K562 (cell line): ENCODE measurements at regions not wholly inside any gene's neighbourhood (a gene's known extent, or its start where the extent isn't known, plus 50 kb on each side); places are given as distances from the start of the nearest gene placed in this dataset.

Experiments used
- ATAC-seq: fragments of 200-7000 bp; cut with Tn5 transposase; 3 replicates; pipeline ENCODE4 v1.9.1; 2020; ENCODE audit warnings: moderate library complexity
- BruUV-seq: library from RNA; stranded (reverse); fragments of 400-500 nt; replicated peaks from 2 replicates; lab custom pipeline; 2021; lab: Mats Ljungman, UMichigan
- CTCF ChIA-PET: fragments of 300-600 bp; formaldehyde crosslinking; extraction: SDS; loops from one replicate; lab custom pipeline; 2021; ENCODE audit warnings: low intra/inter-chr PET ratio; lab: Yijun Ruan, JAX
- POLR2A ChIA-PET: fragments of 300-600, 350-650 bp; sonication (Branson Sonifier 250); formaldehyde crosslinking; extraction: SDS; loops from one replicate; lab custom pipeline; 2021; ENCODE audit warnings: antibody characterized with exemption, inconsistent platforms; lab: Yijun Ruan, JAX
- DNase-seq, 4 experiments: peaks; one replicate each; pipeline versions ENCODE4 v3.0.0 to v3.0.0-alpha.2; 2011 to 2018; ENCODE audit warnings: low spot score in 3 of 4, mixed read lengths in 3 of 4; ENCODE audit errors: extremely low read depth in 1 of 4
- FAIRE-seq: peaks from 2 replicates; lab custom pipeline; 2011; peaks lifted over from hg19 to GRCh38; lab: Jason Lieb, UNC
- H2AFZ ChIP-seq: 2 replicates; pipeline ENCODE4 v1.6.0; 2011; ENCODE audit warnings: low read depth, low read length, control low read depth, inconsistent platforms
- H3K27ac ChIP-seq: fragments of 200-600 bp; 3 replicates; pipeline ENCODE4 v1.8.0; 2011; ENCODE audit warnings: low read depth, mild to moderate bottlenecking, control low read depth, inconsistent platforms, low read length, moderate library complexity, mixed read lengths; ENCODE audit errors: extremely low read depth
- H3K27me3 ChIP-seq, 2 experiments: fragments of 300-600 bp in 1 of 2; 2 replicates in 1 of 2; 3 replicates in 1 of 2; pipeline versions ENCODE4 v1.6.0 to v1.8.0; 2011; ENCODE audit warnings: inconsistent platforms in 2 of 2, low read length in 2 of 2, mild to moderate bottlenecking in 1 of 2, mixed read lengths in 1 of 2, moderate library complexity in 1 of 2; ENCODE audit not compliant: control insufficient read depth in 2 of 2, insufficient read depth in 2 of 2
- H3K36me3 ChIP-seq: fragments of 300-600 bp; 3 replicates; pipeline ENCODE4 v1.8.0; 2011; ENCODE audit warnings: mild to moderate bottlenecking, low read length, inconsistent platforms; ENCODE audit not compliant: control insufficient read depth, insufficient read depth
- H3K4me1 ChIP-seq, 2 experiments: fragments of 200-600 bp in 1 of 2; replicated peaks in 1 of 2; 2 replicates in 1 of 2; 3 replicates in 1 of 2; pipeline versions ENCODE4 v1.5.1 to v1.8.0; 2011; ENCODE audit warnings: inconsistent platforms in 2 of 2, low read length in 2 of 2, mild to moderate bottlenecking in 1 of 2, mixed read lengths in 1 of 2, moderate library complexity in 1 of 2; ENCODE audit not compliant: control insufficient read depth in 2 of 2, insufficient read depth in 2 of 2
- H3K4me2 ChIP-seq: 2 replicates; pipeline ENCODE4 v1.6.1; 2011; ENCODE audit warnings: low read length, control low read depth, inconsistent platforms, mixed read lengths; ENCODE audit not compliant: insufficient read depth
- H3K4me3 ChIP-seq: fragments of 200-600 bp; sonication (generic), shearing (Covaris generic); 2 replicates; pipeline ENCODE4 v1.5.1; 2016; ENCODE audit warnings: control low read depth, inconsistent platforms
- H3K79me2 ChIP-seq: fragments of 200-600 bp; 3 replicates; pipeline ENCODE4 v1.8.0; 2011; ENCODE audit warnings: low read length, inconsistent platforms; ENCODE audit not compliant: control insufficient read depth, insufficient read depth
- H3K9ac ChIP-seq, 2 experiments: 2 replicates each; pipeline versions ENCODE4 v1.6.0 to v1.6.1; 2011; ENCODE audit warnings: low read depth in 2 of 2, low read length in 2 of 2, control low read depth in 1 of 2, inconsistent platforms in 1 of 2, mild to moderate bottlenecking in 1 of 2, mixed read lengths in 1 of 2; ENCODE audit not compliant: insufficient read depth in 1 of 2
- H3K9me1 ChIP-seq: one replicate; pipeline ENCODE4 v1.6.0; 2011; ENCODE audit warnings: inconsistent platforms, mild to moderate bottlenecking, low read length, moderate library complexity; ENCODE audit not compliant: control insufficient read depth, insufficient read depth
- H3K9me3 ChIP-seq: replicated peaks from 2 replicates; pipeline ENCODE4 v1.5.1; 2011; ENCODE audit warnings: low read depth, low read length, inconsistent platforms; ENCODE audit not compliant: control insufficient read depth, insufficient read depth
- H4K20me1 ChIP-seq: replicated peaks from 2 replicates; pipeline ENCODE4 v1.6.1; 2011; ENCODE audit warnings: low read length, inconsistent platforms, mixed read lengths; ENCODE audit not compliant: control insufficient read depth, insufficient read depth
- BCL6 ChIP-seq: fragments of 250-450 bp; sonication (Bioruptor Pico); IDR thresholded peaks from 2 replicates; pipeline ENCODE4 v1.4.0; 2020
- ETV5 ChIP-seq: sonication (generic); formaldehyde crosslinking; IDR thresholded peaks from 2 replicates; pipeline ENCODE4 v1.4.0; 2020; ENCODE audit warnings: low read depth, mild to moderate bottlenecking, missing genetic modification reagents
- HLTF ChIP-seq: fragments of 450-650 bp; IDR thresholded peaks from 2 replicates; pipeline ENCODE4 v1.6.1; 2016
- MNT ChIP-seq, 2 experiments: fragments of 450-650 bp; conservative IDR thresholded peaks; 2 replicates each; pipeline ENCODE4 v1.6.1; 2017; ENCODE audit warnings: mild to moderate bottlenecking in 2 of 2, moderate library complexity in 2 of 2
- PHB ChIP-seq: fragments of 250-450 bp; sonication (Bioruptor Pico); IDR thresholded peaks from 2 replicates; pipeline ENCODE4 v1.5.0; 2021
- PHTF2 ChIP-seq: fragments of 250-450 bp; sonication (Bioruptor Pico); IDR thresholded peaks from 2 replicates; pipeline ENCODE4 v1.5.0; 2021; ENCODE audit warnings: mild to moderate bottlenecking
- TCFL5 ChIP-seq: fragments of 250-450 bp; sonication (Bioruptor Pico); conservative IDR thresholded peaks from 2 replicates; pipeline ENCODE4 v1.6.1; 2021; ENCODE audit warnings: mild to moderate bottlenecking, moderate library complexity, matching md5 sums
- ZBTB1 ChIP-seq: sonication (generic); formaldehyde crosslinking; IDR thresholded peaks from 2 replicates; pipeline ENCODE4 v1.8.1; 2023; ENCODE audit warnings: missing genetic modification reagents, low read depth, mild to moderate bottlenecking, borderline replicate concordance
- ZNF212 ChIP-seq: fragments of 450-650 bp; formaldehyde crosslinking; IDR thresholded peaks from 2 replicates; pipeline ENCODE4 v1.4.0; 2020; ENCODE audit warnings: mild to moderate bottlenecking
- ZSCAN29 ChIP-seq: fragments of 450-650 bp; IDR thresholded peaks from 2 replicates; pipeline ENCODE4 v1.6.1; 2017
- WGBS: fragments of 100-300 bp; shearing (Covaris generic); methylation state at CpG from one replicate; pipeline ENCODE4 v1.1.6; 2016; ENCODE audit warnings: low coverage, mixed read lengths; ENCODE audit not compliant: insufficient coverage; ENCODE audit errors: missing lambda C conversion rate; 5-methylcytosine and 5-hydroxymethylcytosine counted together
- in situ Hi-C: fragments of 300-500 bp; cut with MboI; formaldehyde crosslinking; loops from 4 replicates; pipeline ENCODE4 v1.15.0; 2018; ENCODE audit warnings: inconsistent platforms, mixed read lengths
- intact Hi-C: fragments of 100-400 bp; cut with micrococcal nuclease; formaldehyde crosslinking; loops from 2 replicates; pipeline ENCODE4 v1.14.2; 2022
- TF ChIP-seq, protein P1 (sequence below): sonication (generic); IDR thresholded peaks from 2 replicates; pipeline ENCODE4 v1.6.1; 2016

- 0% methylated on average over 1 of the region's 1 CpG for WGBS
- TF ChIP-seq PHTF2 (CRISPR knock-in tag): no peak
- TF ChIP-seq ZSCAN29: no peak
- TF ChIP-seq HLTF: no peak
- no peak for TF ChIP-seq BCL6 (CRISPR knock-in tag)
- no peak for TF ChIP-seq ETV5 (CRISPR knock-in tag)
- no peak for TF ChIP-seq PHB (CRISPR knock-in tag)
- no peak for TF ChIP-seq ZBTB1 (CRISPR knock-in tag)
- TF ChIP-seq MNT (conservative IDR thresholded peaks at IDR 0.05): no peak
- TF ChIP-seq ZNF212 (CRISPR knock-in tag): no peak
- TF ChIP-seq, protein P1, sequence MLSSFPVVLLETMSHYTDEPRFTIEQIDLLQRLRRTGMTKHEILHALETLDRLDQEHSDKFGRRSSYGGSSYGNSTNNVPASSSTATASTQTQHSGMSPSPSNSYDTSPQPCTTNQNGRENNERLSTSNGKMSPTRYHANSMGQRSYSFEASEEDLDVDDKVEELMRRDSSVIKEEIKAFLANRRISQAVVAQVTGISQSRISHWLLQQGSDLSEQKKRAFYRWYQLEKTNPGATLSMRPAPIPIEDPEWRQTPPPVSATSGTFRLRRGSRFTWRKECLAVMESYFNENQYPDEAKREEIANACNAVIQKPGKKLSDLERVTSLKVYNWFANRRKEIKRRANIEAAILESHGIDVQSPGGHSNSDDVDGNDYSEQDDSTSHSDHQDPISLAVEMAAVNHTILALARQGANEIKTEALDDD: no peak
- TF ChIP-seq TCFL5 (CRISPR knock-in tag): no peak
Observed at GRCh38 chr6:145275787-145276186, 459.5 kb downstream of the EPM2A start.

More at GRCh38 chr6:145275787-145276186, 459.5 kb downstream of the EPM2A start:
- Histone ChIP-seq H3K79me2 (no peaks in the 10 kb centered on the region), H3K27ac (no peak overlapping the region), H3K9me1 (no peaks in the 10 kb centered on the region), H2AFZ (no peak overlapping the region), H3K9me3 (peaks cover 2% of the 10 kb centered on the region; the same call in 1 of the 2 replicates), H3K4me3 (no peak overlapping the region), H3K36me3 (no peaks in the 10 kb centered on the region), H3K27me3 (no peaks in the 10 kb centered on the region), H3K4me1 (no peaks in the 10 kb centered on the region), H3K4me2 (no peak overlapping the region), H3K9ac (no peak overlapping the region), H4K20me1 (no peaks in the 10 kb centered on the region)
- no peak for ATAC-seq
- no peak for DNase-seq
- ChIA-PET POLR2A (no interaction called here), CTCF (no interaction called here)
- no TSS peak for BruUV-seq
- intact Hi-C loops (no loop called here), in situ Hi-C loops (no loop called here)
- no peak for FAIRE-seq
